Activated CD4-positive, alpha-beta T cell treated with anti-CD3 and anti-CD28 coated beads, Interleukin-2, amount 10 ng/mL, durations not matched to agents 7 days and 5 days (primary cell): ENCODE measurements at regions not wholly inside any gene's neighbourhood (a gene's known extent, or its start where the extent isn't known, plus 50 kb on each side); places are given as distances from the start of the nearest gene placed in this dataset.

Experiments
- CTCF ChIA-PET: fragments of 350-600 bp; sonication (Branson Sonifier 250); formaldehyde crosslinking; loops from one replicate; lab custom pipeline; 2021; ENCODE audit warnings: antibody characterized with exemption; lab: Charles Lee
- POLR2A ChIA-PET: fragments of 350-600 bp; sonication (Branson Sonifier 250); formaldehyde crosslinking; loops from one replicate; lab custom pipeline; 2021; ENCODE audit warnings: antibody characterized with exemption; lab: Charles Lee
- DNase-seq: peaks from one replicate; pipeline ENCODE4 v3.0.0-alpha.2; 2020
- H3K27ac Mint-ChIP-seq: one replicate; pipeline ENCODE4 v1.8.0; 2021; ENCODE audit warnings: mild to moderate bottlenecking, moderate library complexity, mixed read lengths
- H3K27me3 Mint-ChIP-seq: one replicate; pipeline ENCODE4 v1.8.0; 2021; ENCODE audit warnings: mixed read lengths
- H3K36me3 Mint-ChIP-seq: one replicate; pipeline ENCODE4 v1.8.0; 2021; ENCODE audit warnings: low read depth, mixed read lengths
- H3K4me1 Mint-ChIP-seq: one replicate; pipeline ENCODE4 v1.8.0; 2021; ENCODE audit warnings: mixed read lengths
- H3K4me3 Mint-ChIP-seq: one replicate; pipeline ENCODE4 v1.8.0; 2021; ENCODE audit warnings: mild to moderate bottlenecking, moderate library complexity, mixed read lengths
- H3K9me3 Mint-ChIP-seq: one replicate; pipeline ENCODE4 v1.8.0; 2021; ENCODE audit warnings: mixed read lengths

GRCh38 chr5:165477546-165477945 is 1972.1 kb downstream of the MAT2B start:
- H3K27me3 Mint-ChIP-seq, result no peaks in the 10 kb centered on the region
- no peaks in the 10 kb centered on the region for H3K4me1 Mint-ChIP-seq
- DNase-seq, result no peak

GRCh38 chr5:165495829-165496380 is 1990.5 kb downstream of the MAT2B start:
- Mint-ChIP-seq H3K4me1 (no peaks in the 10 kb centered on the region), H3K27ac (no peak overlapping the region), H3K9me3 (peaks cover 2% of the 10 kb centered on the region), H3K36me3 (no peaks in the 10 kb centered on the region), H3K4me3 (no peak overlapping the region), H3K27me3 (no peaks in the 10 kb centered on the region)
- ChIA-PET POLR2A (no interaction called here), CTCF (no interaction called here)
- no peak for DNase-seq

More at GRCh38 chr5:165477546-165477945, 1972.1 kb downstream of the MAT2B start:
- H3K4me3 Mint-ChIP-seq, result no peak overlapping the region
- POLR2A ChIA-PET, result no interaction called here
- CTCF ChIA-PET, result no interaction called here
- no peak overlapping the region for H3K27ac Mint-ChIP-seq
- H3K36me3 Mint-ChIP-seq, result no peaks in the 10 kb centered on the region
- no peaks in the 10 kb centered on the region for H3K9me3 Mint-ChIP-seq

GRCh38 chr5:165497707-165498106 is 1992.3 kb downstream of the MAT2B start:
- H3K4me1 Mint-ChIP-seq, result no peaks in the 10 kb centered on the region
- no peak overlapping the region for H3K4me3 Mint-ChIP-seq
- H3K27ac Mint-ChIP-seq, result no peak overlapping the region
- H3K27me3 Mint-ChIP-seq, result no peaks in the 10 kb centered on the region
- peaks cover 2% of the 10 kb centered on the region for H3K9me3 Mint-ChIP-seq
- no peaks in the 10 kb centered on the region for H3K36me3 Mint-ChIP-seq
- ChIA-PET POLR2A (no interaction called here), CTCF (no interaction called here)
- DNase-seq, result no peak

- no peaks in the 10 kb centered on the region for H3K27me3 Mint-ChIP-seq
- no peak overlapping the region for H3K4me3 Mint-ChIP-seq
- H3K36me3 Mint-ChIP-seq, result no peaks in the 10 kb centered on the region
- ChIA-PET POLR2A (no interaction called here), CTCF (no interaction called here)
- H3K9me3 Mint-ChIP-seq, result peaks cover 2% of the 10 kb centered on the region
- no peaks in the 10 kb centered on the region for H3K4me1 Mint-ChIP-seq
- H3K27ac Mint-ChIP-seq, result no peak overlapping the region
- DNase-seq, result no peak
These were observed 1997.7 kb downstream of the MAT2B start for GRCh38 chr5:165502893-165503691.

- ChIA-PET CTCF (no interaction called here), POLR2A (no interaction called here)
- Mint-ChIP-seq H3K4me1 (no peaks in the 10 kb centered on the region), H3K36me3 (no peaks in the 10 kb centered on the region), H3K9me3 (peaks cover 6% of the 10 kb centered on the region), H3K4me3 (no peak overlapping the region), H3K27ac (no peak overlapping the region), H3K27me3 (no peaks in the 10 kb centered on the region)
- no peak for DNase-seq
These were observed 1999.3 kb downstream of the MAT2B start for GRCh38 chr5:165504674-165505073.

- Mint-ChIP-seq H3K36me3 (no peaks in the 10 kb centered on the region), H3K4me1 (no peaks in the 10 kb centered on the region), H3K4me3 (no peak overlapping the region), H3K27ac (no peak overlapping the region), H3K9me3 (peaks cover 10% of the 10 kb centered on the region), H3K27me3 (no peaks in the 10 kb centered on the region)
- ChIA-PET POLR2A (no interaction called here), CTCF (no interaction called here)
- no peak for DNase-seq
These were observed 2002.9 kb downstream of the MAT2B start for GRCh38 chr5:165508286-165508685.

GRCh38 chr5:165508861-165509260 is 2003.4 kb downstream of the MAT2B start:
- POLR2A ChIA-PET, result no interaction called here
- no peak overlapping the region for H3K27ac Mint-ChIP-seq
- H3K36me3 Mint-ChIP-seq, result no peaks in the 10 kb centered on the region
- H3K4me3 Mint-ChIP-seq, result no peak overlapping the region
- H3K9me3 Mint-ChIP-seq, result peaks cover 10% of the 10 kb centered on the region
- CTCF ChIA-PET, result no interaction called here
- no peak for DNase-seq
- no peaks in the 10 kb centered on the region for H3K4me1 Mint-ChIP-seq
- no peaks in the 10 kb centered on the region for H3K27me3 Mint-ChIP-seq

GRCh38 chr5:165521816-165522610 is 2016.6 kb downstream of the MAT2B start:
- CTCF ChIA-PET, result interaction anchor here (0.6 kb wide), 1 partner anchor 748 kb away, joined by 3 read pairs; no protein-coding TSS in a partner anchor
- Mint-ChIP-seq H3K9me3 (peaks cover 4% of the 10 kb centered on the region), H3K4me1 (no peaks in the 10 kb centered on the region), H3K36me3 (no peaks in the 10 kb centered on the region), H3K4me3 (no peak overlapping the region), H3K27me3 (no peaks in the 10 kb centered on the region), H3K27ac (no peak overlapping the region)
- POLR2A ChIA-PET, result no interaction called here
- no peak for DNase-seq

- Mint-ChIP-seq H3K4me3 (no peak overlapping the region), H3K9me3 (peaks cover 16% of the 10 kb centered on the region), H3K4me1 (no peaks in the 10 kb centered on the region), H3K27ac (no peak overlapping the region), H3K27me3 (no peaks in the 10 kb centered on the region), H3K36me3 (no peaks in the 10 kb centered on the region)
- CTCF ChIA-PET, result interaction anchor here (0.6 kb wide), 1 partner anchor 12 kb away, joined by 3 read pairs; no protein-coding TSS in a partner anchor
- no peak for DNase-seq
- POLR2A ChIA-PET, result no interaction called here
These were observed 2019.9 kb downstream of the MAT2B start for GRCh38 chr5:165525271-165525670.

GRCh38 chr5:165526357-165526756 is 2020.9 kb downstream of the MAT2B start:
- H3K4me1 Mint-ChIP-seq, result no peaks in the 10 kb centered on the region
- H3K27me3 Mint-ChIP-seq, result no peaks in the 10 kb centered on the region
- no peak overlapping the region for H3K4me3 Mint-ChIP-seq
- peaks cover 16% of the 10 kb centered on the region for H3K9me3 Mint-ChIP-seq
- no peaks in the 10 kb centered on the region for H3K36me3 Mint-ChIP-seq
- POLR2A ChIA-PET, result no interaction called here
- no peak overlapping the region for H3K27ac Mint-ChIP-seq
- CTCF ChIA-PET, result no interaction called here
- DNase-seq, result no peak

GRCh38 chr5:165527577-165527976 is 2022.2 kb downstream of the MAT2B start:
- peaks cover 23% of the 10 kb centered on the region for H3K9me3 Mint-ChIP-seq
- H3K4me3 Mint-ChIP-seq, result no peak overlapping the region
- ChIA-PET CTCF (no interaction called here), POLR2A (no interaction called here)
- H3K27me3 Mint-ChIP-seq, result no peaks in the 10 kb centered on the region
- no peaks in the 10 kb centered on the region for H3K36me3 Mint-ChIP-seq
- no peak for DNase-seq
- no peaks in the 10 kb centered on the region for H3K4me1 Mint-ChIP-seq
- no peak overlapping the region for H3K27ac Mint-ChIP-seq

- ChIA-PET POLR2A (no interaction called here), CTCF (no interaction called here)
- Mint-ChIP-seq H3K4me3 (no peak overlapping the region), H3K36me3 (no peaks in the 10 kb centered on the region), H3K9me3 (peaks cover 9% of the 10 kb centered on the region), H3K27ac (no peak overlapping the region), H3K4me1 (no peaks in the 10 kb centered on the region), H3K27me3 (no peaks in the 10 kb centered on the region)
- DNase-seq, result no peak
These were observed 2032.6 kb downstream of the MAT2B start for GRCh38 chr5:165538065-165538464.

GRCh38 chr5:165559645-165560044 is 2054.2 kb downstream of the MAT2B start:
- H3K9me3 Mint-ChIP-seq, result no peaks in the 10 kb centered on the region

More at GRCh38 chr5:165559645-165560044, 2054.2 kb downstream of the MAT2B start:
- H3K4me3 Mint-ChIP-seq, result no peak overlapping the region
- ChIA-PET POLR2A (no interaction called here), CTCF (no interaction called here)
- DNase-seq, result no peak
- no peaks in the 10 kb centered on the region for H3K36me3 Mint-ChIP-seq
- no peaks in the 10 kb centered on the region for H3K4me1 Mint-ChIP-seq
- no peaks in the 10 kb centered on the region for H3K27me3 Mint-ChIP-seq
- H3K27ac Mint-ChIP-seq, result no peak overlapping the region
